GM10266 (cell line): ENCODE measurements at regions not wholly inside any gene's neighbourhood (a gene's known extent, or its start where the extent isn't known, plus 50 kb on each side); places are given as distances from the start of the nearest gene placed in this dataset.

Experiments
- DNase-seq: peaks from one replicate; pipeline ENCODE4 v3.0.0; 2012; ENCODE audit errors: extremely low spot score
- CTCF ChIP-seq: IDR thresholded peaks from 2 replicates; pipeline ENCODE4 v1.5.1; 2012; ENCODE audit warnings: mild to moderate bottlenecking, low read depth; ENCODE audit not compliant: control insufficient read depth, insufficient read depth; ENCODE audit errors: missing control alignments

- no peak for TF ChIP-seq CTCF
- DNase-seq: no peak
These were observed 232.7 kb upstream of the COPS8 start for GRCh38 chr2:236852977-236853374.

GRCh38 chr2:236853585-236854051 is 232.1 kb upstream of the COPS8 start:
- no peak for DNase-seq
- no peak for TF ChIP-seq CTCF

GRCh38 chr2:236855176-236855865 is 230.4 kb upstream of the COPS8 start:
- no peak for TF ChIP-seq CTCF

GRCh38 chr2:236855866-236856847 is 229.5 kb upstream of the COPS8 start:
- TF ChIP-seq CTCF: no peak
- DNase-seq: no peak

More at GRCh38 chr2:236855176-236855865, 230.4 kb upstream of the COPS8 start:
- DNase-seq: no peak

- no peak for TF ChIP-seq CTCF
- DNase-seq: no peak
These were observed 228.8 kb upstream of the COPS8 start for GRCh38 chr2:236856848-236857235.

- DNase-seq: no peak
These were observed 228.4 kb upstream of the COPS8 start for GRCh38 chr2:236857246-236857645.

More at GRCh38 chr2:236857246-236857645, 228.4 kb upstream of the COPS8 start:
- TF ChIP-seq CTCF: no peak
